SK-N-DZ (cell line): ENCODE measurements at regions not wholly inside any gene's neighbourhood (a gene's known extent, or its start where the extent isn't known, plus 50 kb on each side); places are given as distances from the start of the nearest gene placed in this dataset.

Source experiments
- DNase-seq: peaks from one replicate; pipeline ENCODE4 v3.0.0-alpha.2; 2015; ENCODE audit warnings: low spot score

- no peak for DNase-seq
Measured at GRCh38 chr15:38046257-38047051, 112.0 kb downstream of the TMCO5A start.

- no peak for DNase-seq
Measured at GRCh38 chr15:38048001-38048455, 113.6 kb downstream of the TMCO5A start.

- DNase-seq, result no peak
Measured at GRCh38 chr15:38049891-38050290, 115.5 kb downstream of the TMCO5A start.

GRCh38 chr15:38050529-38051448, 116.3 kb downstream of the TMCO5A start:
- DNase-seq, result no peak

- DNase-seq, result no peak
Measured at GRCh38 chr15:38053205-38053604, 118.8 kb downstream of the TMCO5A start.

GRCh38 chr15:38053776-38054175, 119.3 kb downstream of the TMCO5A start:
- DNase-seq, result no peak

GRCh38 chr15:38054488-38054887, 120.0 kb downstream of the TMCO5A start:
- DNase-seq, result no peak

GRCh38 chr15:38058596-38059075, 124.2 kb downstream of the TMCO5A start:
- DNase-seq, result no peak

- DNase-seq, result no peak
Measured at GRCh38 chr15:38059665-38060064, 125.2 kb downstream of the TMCO5A start.

- DNase-seq, result no peak
Measured at GRCh38 chr15:38061856-38062649, 127.6 kb downstream of the TMCO5A start.

- no peak for DNase-seq
Measured at GRCh38 chr15:38062696-38063095, 128.3 kb downstream of the TMCO5A start.

GRCh38 chr15:38065721-38066345, 131.4 kb downstream of the TMCO5A start:
- DNase-seq, result no peak

- DNase-seq, result no peak
Measured at GRCh38 chr15:38066612-38067011, 132.2 kb downstream of the TMCO5A start.

GRCh38 chr15:38068626-38069391, 134.4 kb downstream of the TMCO5A start:
- no peak for DNase-seq

- no peak for DNase-seq
Measured at GRCh38 chr15:38069511-38070011, 135.1 kb downstream of the TMCO5A start.

GRCh38 chr15:38070778-38071177, 136.3 kb downstream of the TMCO5A start:
- no peak for DNase-seq

- no peak for DNase-seq
Measured at GRCh38 chr15:38071211-38071972, 137.0 kb downstream of the TMCO5A start.

- no peak for DNase-seq
Measured at GRCh38 chr15:38072007-38072347, 137.5 kb downstream of the TMCO5A start.
